ENCODE measurements at regions not wholly inside any gene's neighbourhood (a gene's known extent, or its start where the extent isn't known, plus 50 kb on each side); places are given as distances from the start of the nearest gene placed in this dataset.
"Not testable (repeated sequence)": the region's sequence is repeated elsewhere in the genome, so short reads cannot be mapped to it uniquely, and the experiment has no call there.

- TF ChIP-seq POLR2A (IDR thresholded peaks at IDR 0.05; ENCODE audit: extremely low read depth, insufficient read length); CTCF (IDR thresholded peaks at IDR 0.05; ENCODE audit: low read depth, low read length); MYC (IDR thresholded peaks at IDR 0.05; ENCODE audit: low read depth, low read length); MAX (IDR thresholded peaks at IDR 0.05; ENCODE audit: low read depth, low read length): not testable (repeated sequence)
Measured at GRCh38 chr10:46728359-46728758, 149.4 kb downstream of the SYT15 start.
